Cardiac muscle cell (in vitro differentiated cells and primary cell): ENCODE measurements at regions not wholly inside any gene's neighbourhood (a gene's known extent, or its start where the extent isn't known, plus 50 kb on each side); places are given as distances from the start of the nearest gene placed in this dataset.

Experiments
- DNase-seq, 2 donors: peaks; one replicate each; pipeline versions ENCODE4 v3.0.0 to v3.0.0-alpha.2; 2010 to 2017; ENCODE audit warnings: low read depth in 1 of 2, low spot score in 1 of 2
- H3K27ac ChIP-seq: fragments of 200-600 bp; sonication (generic); 2 replicates; pipeline ENCODE4 v1.5.1; 2016
- H3K27me3 ChIP-seq: fragments of 200-600 bp; sonication (generic); 2 replicates; pipeline ENCODE4 v1.6.0; 2016; ENCODE audit warnings: control low read depth
- H3K36me3 ChIP-seq: fragments of 200-600 bp; sonication (generic); 2 replicates; pipeline ENCODE4 v1.5.1; 2016; ENCODE audit warnings: control low read depth
- H3K4me1 ChIP-seq: fragments of 200-600 bp; sonication (generic); 2 replicates; pipeline ENCODE4 v1.8.1; 2017; ENCODE audit warnings: low read depth, mild to moderate bottlenecking, mixed run types
- H3K4me3 ChIP-seq: fragments of 200-600 bp; sonication (generic); 2 replicates; pipeline ENCODE4 v1.5.1; 2016; ENCODE audit warnings: mild to moderate bottlenecking
- H3K9me3 ChIP-seq: fragments of 200-600 bp; sonication (generic); 2 replicates; pipeline ENCODE4 v1.5.1; 2017; ENCODE audit warnings: low read depth, mild to moderate bottlenecking, control low read depth
- CTCF ChIP-seq: IDR thresholded peaks from 2 replicates; pipeline ENCODE4 v1.5.1; 2012; ENCODE audit warnings: low read depth, mild to moderate bottlenecking, low read length

- no peak overlapping the region for H3K4me3 ChIP-seq
- peak in 1 of 2 donors; percentile 20 for DNase-seq
Observed at GRCh38 chr7:51666266-51666665, 349.7 kb upstream of the COBL start.

GRCh38 chr7:51665045-51665780 lies 348.6 kb upstream of the COBL start:
- H3K4me1 ChIP-seq, result no peaks in the 10 kb centered on the region
- no peak overlapping the region for H3K4me3 ChIP-seq
- no peak overlapping the region for H3K27ac ChIP-seq
- no peaks in the 10 kb centered on the region for H3K36me3 ChIP-seq
- DNase-seq, result no peak
- no peaks in the 10 kb centered on the region for H3K9me3 ChIP-seq
- no peaks in the 10 kb centered on the region for H3K27me3 ChIP-seq
- no peak for TF ChIP-seq CTCF

More at GRCh38 chr7:51666266-51666665, 349.7 kb upstream of the COBL start:
- no peaks in the 10 kb centered on the region for H3K4me1 ChIP-seq
- no peaks in the 10 kb centered on the region for H3K36me3 ChIP-seq
- no peaks in the 10 kb centered on the region for H3K9me3 ChIP-seq
- TF ChIP-seq CTCF, result no peak
- H3K27me3 ChIP-seq, result no peaks in the 10 kb centered on the region
- no peak overlapping the region for H3K27ac ChIP-seq

- Histone ChIP-seq H3K36me3 (no peaks in the 10 kb centered on the region), H3K4me3 (no peak overlapping the region), H3K27me3 (no peaks in the 10 kb centered on the region), H3K4me1 (no peaks in the 10 kb centered on the region), H3K9me3 (no peaks in the 10 kb centered on the region), H3K27ac (no peak overlapping the region)
- no peak for TF ChIP-seq CTCF
- no peak for DNase-seq
Observed at GRCh38 chr7:51660516-51660915, 343.9 kb upstream of the COBL start.

GRCh38 chr7:51658684-51659083 lies 342.1 kb upstream of the COBL start:
- no peak for DNase-seq
- H3K36me3 ChIP-seq, result no peaks in the 10 kb centered on the region
- H3K4me1 ChIP-seq, result no peaks in the 10 kb centered on the region
- H3K27me3 ChIP-seq, result no peaks in the 10 kb centered on the region
- H3K27ac ChIP-seq, result no peak overlapping the region
- H3K4me3 ChIP-seq, result no peak overlapping the region
- no peak for TF ChIP-seq CTCF
- no peaks in the 10 kb centered on the region for H3K9me3 ChIP-seq

GRCh38 chr7:51647931-51648351 lies 331.3 kb upstream of the COBL start:
- no peak for TF ChIP-seq CTCF
- no peaks in the 10 kb centered on the region for H3K27me3 ChIP-seq
- no peaks in the 10 kb centered on the region for H3K4me1 ChIP-seq
- H3K27ac ChIP-seq, result no peak overlapping the region
- H3K36me3 ChIP-seq, result no peaks in the 10 kb centered on the region
- peak in 1 of 2 donors; percentile 21 for DNase-seq
- H3K4me3 ChIP-seq, result no peak overlapping the region
- H3K9me3 ChIP-seq, result no peaks in the 10 kb centered on the region
